ENCODE measurements at regions not wholly inside any gene's neighbourhood (a gene's known extent, or its start where the extent isn't known, plus 50 kb on each side); places are given as distances from the start of the nearest gene placed in this dataset.

DNA sequence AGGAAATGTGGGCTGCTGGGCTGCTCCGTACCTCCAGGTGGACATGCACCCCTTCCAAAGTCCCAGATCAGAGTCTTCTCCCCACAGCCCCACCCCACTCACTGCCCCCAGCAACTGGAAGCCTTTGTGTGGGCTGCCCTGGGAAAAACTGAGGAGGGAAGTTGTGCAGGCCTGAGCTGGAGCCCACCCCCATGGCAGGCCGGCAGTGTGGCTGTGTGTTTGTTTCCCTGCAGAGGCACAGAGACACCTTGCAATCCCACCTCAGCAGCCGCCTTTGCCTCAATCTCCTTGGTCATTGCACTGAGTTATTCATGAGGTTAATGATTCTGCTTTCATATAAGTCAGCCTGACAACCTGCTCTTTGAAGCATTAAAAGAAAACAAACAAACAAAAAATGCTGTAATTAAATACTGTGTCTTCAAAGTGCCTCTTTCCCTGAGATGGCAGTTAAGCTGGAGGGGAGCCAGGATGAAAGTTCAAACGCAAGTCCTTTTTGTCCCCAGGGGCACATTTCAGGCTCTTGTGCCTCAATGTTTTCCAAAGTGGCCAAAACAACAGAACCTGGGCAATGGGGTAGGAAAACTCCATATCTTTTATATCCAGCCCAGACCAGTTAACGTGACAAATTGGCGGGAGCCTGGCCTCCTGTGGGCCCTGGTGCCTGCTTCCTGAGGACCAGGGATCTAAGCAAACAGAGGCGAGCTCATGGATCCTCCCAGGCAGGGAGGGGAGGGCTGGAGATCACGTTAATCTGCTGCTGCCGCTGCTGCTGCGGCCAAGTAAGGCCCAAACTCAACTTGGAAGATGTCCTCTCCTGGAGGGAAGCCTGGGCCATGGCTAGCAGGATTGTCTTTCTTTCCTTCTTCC, 51.9 kb upstream of the TSPAN11 start:
- TF ChIP-seq, protein P1, sequence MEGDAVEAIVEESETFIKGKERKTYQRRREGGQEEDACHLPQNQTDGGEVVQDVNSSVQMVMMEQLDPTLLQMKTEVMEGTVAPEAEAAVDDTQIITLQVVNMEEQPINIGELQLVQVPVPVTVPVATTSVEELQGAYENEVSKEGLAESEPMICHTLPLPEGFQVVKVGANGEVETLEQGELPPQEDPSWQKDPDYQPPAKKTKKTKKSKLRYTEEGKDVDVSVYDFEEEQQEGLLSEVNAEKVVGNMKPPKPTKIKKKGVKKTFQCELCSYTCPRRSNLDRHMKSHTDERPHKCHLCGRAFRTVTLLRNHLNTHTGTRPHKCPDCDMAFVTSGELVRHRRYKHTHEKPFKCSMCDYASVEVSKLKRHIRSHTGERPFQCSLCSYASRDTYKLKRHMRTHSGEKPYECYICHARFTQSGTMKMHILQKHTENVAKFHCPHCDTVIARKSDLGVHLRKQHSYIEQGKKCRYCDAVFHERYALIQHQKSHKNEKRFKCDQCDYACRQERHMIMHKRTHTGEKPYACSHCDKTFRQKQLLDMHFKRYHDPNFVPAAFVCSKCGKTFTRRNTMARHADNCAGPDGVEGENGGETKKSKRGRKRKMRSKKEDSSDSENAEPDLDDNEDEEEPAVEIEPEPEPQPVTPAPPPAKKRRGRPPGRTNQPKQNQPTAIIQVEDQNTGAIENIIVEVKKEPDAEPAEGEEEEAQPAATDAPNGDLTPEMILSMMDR (IDR thresholded peaks at IDR 0.05; ENCODE audit: low read depth, low read length): no peak
- H3K9me3 ChIP-seq (ENCODE audit: low read depth): no peaks in the 10 kb centered on the region
- no peaks in the 10 kb centered on the region for H3K36me3 ChIP-seq
- no peak for DNase-seq (ENCODE audit: low read depth in 1 of 2, low spot score in 1 of 2)
- H3K4me1 ChIP-seq (ENCODE audit: low read depth): no peaks in the 10 kb centered on the region
- H3K27me3 ChIP-seq: no peaks in the 10 kb centered on the region
- no peak overlapping the region for H3K4me3 ChIP-seq
- H3K27ac ChIP-seq: no peak overlapping the region

DNA sequence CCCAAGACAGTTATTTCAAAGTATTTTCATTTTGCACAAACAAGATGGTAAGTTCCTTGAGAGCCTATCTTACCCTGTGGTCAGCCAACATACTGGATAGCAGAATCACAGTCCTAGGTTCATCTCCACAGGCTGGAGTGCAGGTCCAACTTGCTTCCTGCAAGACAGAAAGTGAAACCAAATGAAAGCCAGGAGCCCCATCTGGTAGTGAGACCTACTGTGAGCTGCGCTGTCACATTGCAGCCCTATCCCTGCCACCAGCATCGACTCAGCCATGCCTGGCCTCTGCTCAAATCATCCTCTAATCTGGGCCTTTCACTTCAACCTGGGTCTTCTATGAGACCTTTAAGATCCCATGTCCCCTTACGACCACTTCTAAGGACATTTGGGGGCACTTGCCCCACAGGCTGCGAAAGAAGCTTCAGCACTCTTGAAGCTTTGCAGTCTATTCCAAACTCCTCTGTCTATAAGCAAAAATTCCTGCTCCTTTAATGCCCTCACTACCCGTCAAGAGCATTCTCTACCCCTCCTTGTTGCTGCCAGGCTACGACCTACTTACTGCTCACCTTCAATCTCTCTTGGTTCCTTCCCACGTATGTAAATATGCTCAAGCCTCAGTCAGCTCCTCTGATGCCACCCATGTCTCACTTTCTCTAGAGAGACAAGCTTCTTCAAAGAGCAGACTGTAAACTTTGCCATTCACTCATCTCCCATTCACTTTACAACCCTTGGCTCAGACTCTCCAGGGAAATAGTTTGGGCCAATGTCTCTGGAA, 55.9 kb upstream of the TSPAN11 start:
- H3K4me1 ChIP-seq (ENCODE audit: low read depth): no peaks in the 10 kb centered on the region

DNA sequence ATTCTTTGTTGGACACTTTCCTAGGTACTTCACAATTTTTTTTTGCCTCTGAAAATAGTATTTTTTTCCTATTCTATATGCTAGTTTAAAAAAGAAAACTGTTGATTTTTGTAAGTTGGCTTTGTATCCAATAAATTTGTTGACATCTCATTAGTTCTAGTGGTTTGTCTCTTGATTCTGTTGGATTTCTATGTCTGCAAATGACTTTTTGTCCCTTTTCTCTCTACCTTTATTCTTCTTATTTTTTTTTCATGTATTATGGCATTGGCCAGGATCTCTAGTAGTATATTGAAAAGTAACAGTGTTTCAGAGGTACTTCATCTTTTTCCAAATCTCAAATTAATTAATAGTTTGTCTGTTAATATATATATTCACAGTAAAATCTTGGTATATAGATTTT, 59.1 kb upstream of the TSPAN11 start:
- Histone ChIP-seq H3K4me3 (no peak overlapping the region), H3K27me3 (no peaks in the 10 kb centered on the region), H3K4me1 (ENCODE audit: low read depth) (no peaks in the 10 kb centered on the region), H3K27ac (no peak overlapping the region), H3K36me3 (no peaks in the 10 kb centered on the region), H3K9me3 (ENCODE audit: low read depth) (no peaks in the 10 kb centered on the region)
- DNase-seq (ENCODE audit: low read depth in 1 of 2, low spot score in 1 of 2): no peak
- TF ChIP-seq, protein P1 (IDR thresholded peaks at IDR 0.05; ENCODE audit: low read depth, low read length): no peak

More for the DNA sequence above, 55.9 kb upstream of the TSPAN11 start:
- DNase-seq (ENCODE audit: low read depth in 1 of 2, low spot score in 1 of 2): peak in 1 of 2 donors; percentile 7
- Histone ChIP-seq H3K9me3 (ENCODE audit: low read depth) (no peaks in the 10 kb centered on the region), H3K27ac (no peak overlapping the region), H3K27me3 (no peaks in the 10 kb centered on the region), H3K4me3 (no peak overlapping the region), H3K36me3 (no peaks in the 10 kb centered on the region)
- TF ChIP-seq, protein P1 (IDR thresholded peaks at IDR 0.05; ENCODE audit: low read depth, low read length): no peak

DNA sequence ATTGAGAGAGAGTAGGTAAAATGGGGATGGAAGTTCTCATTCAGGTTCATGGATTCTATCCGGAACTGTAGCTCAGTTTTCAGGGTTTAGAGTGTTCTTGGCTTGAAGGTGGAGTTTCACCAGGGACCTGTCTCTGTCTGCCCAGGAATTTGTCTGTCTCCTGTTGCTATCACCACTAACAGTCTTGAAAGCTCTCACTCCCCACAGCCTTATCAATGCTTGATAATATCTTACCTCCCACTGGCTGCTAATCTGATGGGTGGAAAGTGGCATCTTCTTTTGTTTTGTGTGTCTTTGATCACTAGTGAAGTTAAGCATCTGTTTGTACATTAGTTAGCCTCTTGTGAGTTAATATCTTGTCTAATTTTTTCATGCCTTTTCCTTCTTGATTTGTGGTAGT, 60.3 kb upstream of the TSPAN11 start:
- no peaks in the 10 kb centered on the region for H3K4me1 ChIP-seq (ENCODE audit: low read depth)
- TF ChIP-seq, protein P1 (IDR thresholded peaks at IDR 0.05; ENCODE audit: low read depth, low read length): no peak
- H3K4me3 ChIP-seq: no peak overlapping the region
- no peaks in the 10 kb centered on the region for H3K27me3 ChIP-seq
- no peak for DNase-seq (ENCODE audit: low read depth in 1 of 2, low spot score in 1 of 2)
- no peaks in the 10 kb centered on the region for H3K9me3 ChIP-seq (ENCODE audit: low read depth)
- H3K36me3 ChIP-seq: no peaks in the 10 kb centered on the region
- no peak overlapping the region for H3K27ac ChIP-seq

DNA sequence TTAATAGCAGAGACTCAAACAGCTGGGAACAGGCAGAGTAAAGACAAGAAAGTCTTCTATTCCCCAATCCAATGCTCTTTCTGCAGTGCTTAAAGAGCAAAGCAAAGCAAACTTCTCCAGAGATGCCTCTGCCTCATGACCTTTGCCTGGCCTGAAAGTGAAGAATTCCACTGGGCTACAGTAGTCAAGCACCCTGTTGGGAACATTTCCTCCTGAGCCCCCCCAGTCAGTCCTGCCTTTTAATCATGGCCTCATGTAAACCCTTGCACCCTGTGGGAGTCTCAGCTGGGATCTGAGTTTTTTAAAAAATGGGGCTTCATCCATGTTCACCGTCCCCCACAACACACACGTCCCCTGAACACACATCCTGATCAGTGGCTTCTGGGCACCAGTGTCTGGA, 62.7 kb upstream of the TSPAN11 start:
- TF ChIP-seq, protein P1 (IDR thresholded peaks at IDR 0.05; ENCODE audit: low read depth, low read length): no peak
- Histone ChIP-seq H3K4me1 (ENCODE audit: low read depth) (no peaks in the 10 kb centered on the region), H3K27ac (no peak overlapping the region), H3K4me3 (no peak overlapping the region), H3K36me3 (no peaks in the 10 kb centered on the region), H3K27me3 (no peaks in the 10 kb centered on the region), H3K9me3 (ENCODE audit: low read depth) (no peaks in the 10 kb centered on the region)
- DNase-seq (ENCODE audit: low read depth in 1 of 2, low spot score in 1 of 2): no peak

All from cardiac muscle cell (in vitro differentiated cells and primary cell).